ENCODE measurements at regions not wholly inside any gene's neighbourhood (a gene's known extent, or its start where the extent isn't known, plus 50 kb on each side); places are given as distances from the start of the nearest gene placed in this dataset.
A peak's percentile ranks its signal among the peaks of the same experiment; 100 is the strongest.

DNA sequence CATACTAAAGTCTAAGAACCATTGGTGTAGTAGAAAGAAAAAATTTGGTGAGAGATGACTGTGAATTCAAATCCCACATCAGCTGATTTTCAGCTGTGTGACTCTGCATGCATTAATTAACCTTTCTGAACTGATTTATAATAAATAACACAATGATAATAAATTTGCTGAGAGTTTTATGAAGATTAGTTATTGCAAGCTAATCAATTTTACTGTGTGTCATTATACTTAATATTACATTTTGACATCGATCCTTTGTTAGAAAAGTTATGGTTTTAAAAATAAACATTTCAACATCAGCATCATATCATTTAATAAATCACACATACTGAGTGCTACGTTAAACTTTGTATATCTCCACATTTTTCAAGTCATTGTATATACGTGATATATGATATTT, 599.7 kb upstream of the MMS22L start:
- POLR2A ChIA-PET (ENCODE audit: partially characterized antibody): no interaction called here
- no peaks in the 10 kb centered on the region for H3K23me2 ChIP-seq (ENCODE audit: low read depth, low read length)
- H3K4me2 ChIP-seq (ENCODE audit: insufficient read depth in 1 of 2, low read depth in 2 of 2, low read length in 2 of 2): no peak overlapping the region
- H3K14ac ChIP-seq (ENCODE audit: insufficient read length): no peak overlapping the region
- no peak overlapping the region for H4K8ac ChIP-seq (ENCODE audit: extremely low read depth, insufficient read depth, low read length)
- no peaks in the 10 kb centered on the region for H3K36me3 ChIP-seq (ENCODE audit: control insufficient read depth in 2 of 4, insufficient read depth in 4 of 4, low read length in 3 of 4)
- no peak overlapping the region for H3K18ac ChIP-seq (ENCODE audit: extremely low read depth, low read length)
- no peak overlapping the region for H3K4me3 ChIP-seq (ENCODE audit: extremely low read depth in 1 of 4, insufficient read depth in 2 of 4, low read depth in 3 of 4, low read length in 4 of 4)
- no peaks in the 10 kb centered on the region for H3K27me3 ChIP-seq (replicated peaks in 1 of 4; ENCODE audit: control insufficient read depth in 3 of 4, extremely low read depth in 1 of 4, insufficient read depth in 3 of 4, low read length in 3 of 4)
- no peak overlapping the region for H4K91ac ChIP-seq (replicated peaks; ENCODE audit: insufficient read length, low read length)
- H3K56ac ChIP-seq (replicated peaks; ENCODE audit: insufficient read length, low read depth, low read length): no peak overlapping the region
- H2BK12ac ChIP-seq (ENCODE audit: low read depth, low read length): 0 out of 2 replicates have a peak overlapping the region, but pooled peaks have one; percentile 22
- H4K5ac ChIP-seq (ENCODE audit: insufficient read length, low read depth, low read length): no peak overlapping the region
- no peak for DNase-seq (ENCODE audit: low read depth in 1 of 2, low spot score in 2 of 2)
- H2BK5ac ChIP-seq (ENCODE audit: low read depth, low read length): no peak overlapping the region
- H3K23ac ChIP-seq (ENCODE audit: insufficient read length): no peak overlapping the region
- no peaks in the 10 kb centered on the region for H3K79me2 ChIP-seq (ENCODE audit: control insufficient read depth in 1 of 2, insufficient read depth in 2 of 2, low read length in 2 of 2)
- CTCF ChIA-PET (ENCODE audit: partially characterized antibody): no interaction called here
- H2AK5ac ChIP-seq (ENCODE audit: low read depth, low read length): no peak overlapping the region
- H3K79me1 ChIP-seq (ENCODE audit: low read depth, low read length): no peaks in the 10 kb centered on the region
- H2AFZ ChIP-seq (ENCODE audit: low read length): 0 out of 2 replicates have a peak overlapping the region, but pooled peaks have one; percentile 4
- no peaks in the 10 kb centered on the region for H3K9me3 ChIP-seq (ENCODE audit: insufficient read depth in 2 of 2, low read depth in 1 of 2, low read length in 1 of 2)
- no peaks in the 10 kb centered on the region for H4K20me1 ChIP-seq (replicated peaks in 1 of 2; ENCODE audit: control insufficient read depth in 1 of 2, insufficient read depth in 2 of 2, low read length in 2 of 2)
- H3K4me1 ChIP-seq (replicated peaks in 1 of 4; ENCODE audit: control insufficient read depth in 3 of 4, insufficient read depth in 4 of 4, low read length in 3 of 4): peaks cover 0 to 5% (median 0%) of the 10 kb centered on the region in 4 experiments; a peak in 1 of 7 replicates
- no peak for FAIRE-seq
- no peak overlapping the region for H2BK120ac ChIP-seq (replicated peaks; ENCODE audit: low read depth, low read length)
- H2BK20ac ChIP-seq (ENCODE audit: low read length): no peak overlapping the region; the same call in 1 of the 2 replicates
- no peak overlapping the region for H3K9ac ChIP-seq (replicated peaks in 1 of 4; ENCODE audit: extremely low read depth in 1 of 4, low read depth in 3 of 4, low read length in 3 of 4)
- H3K4ac ChIP-seq (replicated peaks; ENCODE audit: insufficient read length, low read depth, low read length): no peak overlapping the region
- H3K27ac ChIP-seq (ENCODE audit: low read depth, low read length): no peak overlapping the region
- H2BK15ac ChIP-seq (ENCODE audit: low read length): no peak overlapping the region
- 95% methylated on average over 3 of the region's 3 CpGs; no CpG with 5 or more reads in 1 of the 2 experiments for WGBS, 2 experiments (ENCODE audit: extremely low coverage in 1 of 2, insufficient coverage in 1 of 2, insufficient read length in 1 of 2, insufficient replicate concordance in 2 of 2, low coverage in 1 of 2, low lambda C conversion rate in 2 of 2, missing lambda C conversion rate in 1 of 2)
- TF ChIP-seq GTF2F1 (IDR thresholded peaks at IDR 0.05; ENCODE audit: borderline replicate concordance, low read depth, low read length): no peak
- TF ChIP-seq ASH2L (IDR thresholded peaks at IDR 0.05; ENCODE audit: low read length): no peak
- TF ChIP-seq EZH2 (IDR thresholded peaks at IDR 0.05; ENCODE audit: low read depth, low read length, severe bottlenecking): no peak
- no peak for TF ChIP-seq RXRA (IDR thresholded peaks at IDR 0.05; ENCODE audit: insufficient read depth, low read depth, low read length)
- TF ChIP-seq KDM1A (IDR thresholded peaks at IDR 0.05; ENCODE audit: borderline replicate concordance, low read length): no peak
- no peak for TF ChIP-seq POU5F1 (IDR thresholded peaks at IDR 0.05; ENCODE audit: low read depth, low read length)
- no peak for TF ChIP-seq TAF1 (IDR thresholded peaks at IDR 0.05; ENCODE audit: low read depth, low read length)
- TF ChIP-seq POLR2AphosphoS5 (IDR thresholded peaks at IDR 0.05; ENCODE audit: low read depth, low read length): no peak
- TF ChIP-seq SP1 (IDR thresholded peaks at IDR 0.05; ENCODE audit: low read depth, low read length): no peak
- no peak for TF ChIP-seq BCL11A (IDR thresholded peaks at IDR 0.05; ENCODE audit: low read depth in 2 of 2, low read length in 2 of 2)
- no peak for TF ChIP-seq CHD1 (IDR thresholded peaks at IDR 0.05; ENCODE audit: low read depth, low read length)
- no peak for TF ChIP-seq PHF8 (conservative IDR thresholded peaks at IDR 0.05; ENCODE audit: low read depth, low read length)
